GM06990 (cell line): ENCODE measurements at regions not wholly inside any gene's neighbourhood (a gene's known extent, or its start where the extent isn't known, plus 50 kb on each side); places are given as distances from the start of the nearest gene placed in this dataset.

ENCODE experiments used
- DNase-seq: peaks from one replicate; pipeline ENCODE4 v3.0.0-alpha.2; 2011; ENCODE audit not compliant: insufficient read length; ENCODE audit errors: extremely low read depth
- H3K27me3 ChIP-seq: replicated peaks from 2 replicates; pipeline ENCODE4 v1.6.0; 2011; ENCODE audit warnings: low read length; ENCODE audit not compliant: control insufficient read depth, insufficient read depth
- H3K36me3 ChIP-seq: 2 replicates; pipeline ENCODE4 v1.5.1; 2011; ENCODE audit warnings: low read length; ENCODE audit not compliant: control insufficient read depth, insufficient read depth
- H3K4me3 ChIP-seq: replicated peaks from 2 replicates; pipeline ENCODE4 v1.5.1; 2011; ENCODE audit warnings: low read depth, mild to moderate bottlenecking, control low read depth, low read length
- CTCF ChIP-seq: IDR thresholded peaks from 2 replicates; pipeline ENCODE4 v1.5.1; 2011; ENCODE audit warnings: low read length, control low read depth, mild to moderate bottlenecking, inconsistent platforms; ENCODE audit not compliant: insufficient read depth, poor library complexity, severe bottlenecking

GRCh38 chr9:96129747-96130146 is 172.2 kb downstream of the HSD17B3 start:
- no peaks in the 10 kb centered on the region for H3K36me3 ChIP-seq
- no peaks in the 10 kb centered on the region; the same call in none of the 2 replicates for H3K27me3 ChIP-seq
- no peak for TF ChIP-seq CTCF
- no peak for DNase-seq
- no peak overlapping the region for H3K4me3 ChIP-seq

GRCh38 chr9:96128880-96129279 is 173.1 kb downstream of the HSD17B3 start:
- no peak for DNase-seq
- Histone ChIP-seq H3K36me3 (no peaks in the 10 kb centered on the region), H3K4me3 (no peak overlapping the region), H3K27me3 (no peaks in the 10 kb centered on the region; the same call in none of the 2 replicates)
- no peak for TF ChIP-seq CTCF

GRCh38 chr9:96126321-96126881 is 175.6 kb downstream of the HSD17B3 start:
- DNase-seq, result no peak
- no peak overlapping the region for H3K4me3 ChIP-seq
- H3K36me3 ChIP-seq, result no peaks in the 10 kb centered on the region
- no peaks in the 10 kb centered on the region; the same call in 1 of the 2 replicates for H3K27me3 ChIP-seq
- no peak for TF ChIP-seq CTCF

GRCh38 chr9:96125624-96126023 is 176.4 kb downstream of the HSD17B3 start:
- no peak for TF ChIP-seq CTCF
- H3K36me3 ChIP-seq, result no peaks in the 10 kb centered on the region
- no peak for DNase-seq
- no peak overlapping the region for H3K4me3 ChIP-seq
- no peaks in the 10 kb centered on the region for H3K27me3 ChIP-seq

GRCh38 chr9:96122751-96123150 is 179.2 kb downstream of the HSD17B3 start:
- no peak for DNase-seq
- no peak overlapping the region for H3K4me3 ChIP-seq
- TF ChIP-seq CTCF, result no peak

GRCh38 chr9:96122282-96122681 is 179.7 kb downstream of the HSD17B3 start:
- H3K36me3 ChIP-seq, result no peaks in the 10 kb centered on the region
- no peak for DNase-seq
- no peak for TF ChIP-seq CTCF
- no peak overlapping the region for H3K4me3 ChIP-seq
- no peaks in the 10 kb centered on the region; the same call in 1 of the 2 replicates for H3K27me3 ChIP-seq

More at GRCh38 chr9:96122751-96123150, 179.2 kb downstream of the HSD17B3 start:
- Histone ChIP-seq H3K36me3 (no peaks in the 10 kb centered on the region), H3K27me3 (no peaks in the 10 kb centered on the region)
